T-helper 1 cell (primary cell): ENCODE measurements at regions not wholly inside any gene's neighbourhood (a gene's known extent, or its start where the extent isn't known, plus 50 kb on each side); places are given as distances from the start of the nearest gene placed in this dataset.

ENCODE experiments used
- DNase-seq, 5 donors: peaks; one replicate each; pipeline ENCODE4 v3.0.0-alpha.2; 2012 to 2020

GRCh38 chr2:221323513-221323912 is 248.6 kb downstream of the EPHA4 start:
- DNase-seq, result no peak

- no peak for DNase-seq
Observed at GRCh38 chr2:221330436-221330835, 241.7 kb downstream of the EPHA4 start.

- DNase-seq, result no peak
Observed at GRCh38 chr2:221334481-221335218, 237.5 kb downstream of the EPHA4 start.

- DNase-seq, result no peak
Observed at GRCh38 chr2:221335219-221335752, 236.8 kb downstream of the EPHA4 start.

- DNase-seq, result no peak
Observed at GRCh38 chr2:221336967-221337366, 235.1 kb downstream of the EPHA4 start.

GRCh38 chr2:221337957-221338685 is 234.0 kb downstream of the EPHA4 start:
- no peak for DNase-seq

GRCh38 chr2:221342388-221342787 is 229.7 kb downstream of the EPHA4 start:
- DNase-seq, result no peak

- DNase-seq, result no peak
Observed at GRCh38 chr2:221343524-221343923, 228.6 kb downstream of the EPHA4 start.

GRCh38 chr2:221345516-221345915 is 226.6 kb downstream of the EPHA4 start:
- no peak for DNase-seq

- DNase-seq, result no peak
Observed at GRCh38 chr2:221346411-221346810, 225.7 kb downstream of the EPHA4 start.

- no peak for DNase-seq
Observed at GRCh38 chr2:221347471-221347870, 224.6 kb downstream of the EPHA4 start.

GRCh38 chr2:221350616-221351015 is 221.5 kb downstream of the EPHA4 start:
- no peak for DNase-seq

GRCh38 chr2:221353201-221353600 is 218.9 kb downstream of the EPHA4 start:
- DNase-seq, result no peak

GRCh38 chr2:221360312-221360711 is 211.8 kb downstream of the EPHA4 start:
- DNase-seq, result no peak

- DNase-seq, result no peak
Observed at GRCh38 chr2:221360742-221361141, 211.4 kb downstream of the EPHA4 start.

- DNase-seq, result no peak
Observed at GRCh38 chr2:221361633-221362032, 210.5 kb downstream of the EPHA4 start.

GRCh38 chr2:221364672-221365071 is 207.4 kb downstream of the EPHA4 start:
- no peak for DNase-seq
